GM10248 (cell line): ENCODE measurements at regions not wholly inside any gene's neighbourhood (a gene's known extent, or its start where the extent isn't known, plus 50 kb on each side); places are given as distances from the start of the nearest gene placed in this dataset.

Source experiments
- CTCF ChIA-PET: fragments of 300-600 bp; sonication (Branson Sonifier 250); formaldehyde crosslinking; extraction: SDS; loops from one replicate; lab custom pipeline; 2021; ENCODE audit warnings: antibody characterized with exemption; lab: Yijun Ruan, JAX
- POLR2A ChIA-PET: fragments of 350-650 bp; sonication (Branson Sonifier 250); formaldehyde crosslinking; extraction: SDS; loops from one replicate; lab custom pipeline; 2020; ENCODE audit warnings: antibody characterized with exemption; lab: Yijun Ruan, JAX
- DNase-seq: peaks from one replicate; pipeline ENCODE4 v3.0.0; 2012; ENCODE audit errors: extremely low spot score
- TF ChIP-seq, protein P1 (sequence below): IDR thresholded peaks from 2 replicates; pipeline ENCODE4 v1.5.1; 2012; ENCODE audit warnings: mild to moderate bottlenecking, low read depth; ENCODE audit errors: extremely low read depth, missing control alignments, control extremely low read depth

DNA sequence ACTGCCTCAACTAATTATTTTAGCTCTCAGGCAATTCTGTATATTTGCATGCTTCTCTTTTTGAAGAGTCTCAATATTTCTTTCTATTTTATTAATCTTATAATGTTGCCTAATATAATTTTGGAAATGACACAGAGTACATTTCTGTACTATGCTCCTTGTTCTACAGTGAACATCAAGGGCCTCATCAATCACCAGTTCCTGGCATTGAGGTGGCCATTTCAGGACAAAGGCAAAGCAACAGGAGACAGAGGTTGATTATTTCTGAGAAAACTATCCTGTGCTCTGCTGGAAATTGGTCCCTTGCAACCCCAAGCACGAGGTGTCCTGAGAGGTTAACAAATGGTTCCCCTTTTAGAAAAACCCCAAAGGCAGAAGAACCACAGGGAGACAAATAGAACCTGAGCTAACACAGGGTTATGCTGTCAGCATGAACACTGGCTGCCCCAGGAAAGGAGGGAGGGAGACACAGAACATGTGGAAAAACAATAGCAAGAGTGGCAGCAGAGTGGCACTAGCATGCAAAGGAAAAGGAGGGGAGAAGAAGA lies 63.9 kb upstream of the VAV3 start:
- DNase-seq: no peak
- POLR2A ChIA-PET: no interaction called here
- TF ChIP-seq, protein P1, sequence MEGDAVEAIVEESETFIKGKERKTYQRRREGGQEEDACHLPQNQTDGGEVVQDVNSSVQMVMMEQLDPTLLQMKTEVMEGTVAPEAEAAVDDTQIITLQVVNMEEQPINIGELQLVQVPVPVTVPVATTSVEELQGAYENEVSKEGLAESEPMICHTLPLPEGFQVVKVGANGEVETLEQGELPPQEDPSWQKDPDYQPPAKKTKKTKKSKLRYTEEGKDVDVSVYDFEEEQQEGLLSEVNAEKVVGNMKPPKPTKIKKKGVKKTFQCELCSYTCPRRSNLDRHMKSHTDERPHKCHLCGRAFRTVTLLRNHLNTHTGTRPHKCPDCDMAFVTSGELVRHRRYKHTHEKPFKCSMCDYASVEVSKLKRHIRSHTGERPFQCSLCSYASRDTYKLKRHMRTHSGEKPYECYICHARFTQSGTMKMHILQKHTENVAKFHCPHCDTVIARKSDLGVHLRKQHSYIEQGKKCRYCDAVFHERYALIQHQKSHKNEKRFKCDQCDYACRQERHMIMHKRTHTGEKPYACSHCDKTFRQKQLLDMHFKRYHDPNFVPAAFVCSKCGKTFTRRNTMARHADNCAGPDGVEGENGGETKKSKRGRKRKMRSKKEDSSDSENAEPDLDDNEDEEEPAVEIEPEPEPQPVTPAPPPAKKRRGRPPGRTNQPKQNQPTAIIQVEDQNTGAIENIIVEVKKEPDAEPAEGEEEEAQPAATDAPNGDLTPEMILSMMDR: no peak
- CTCF ChIA-PET: interaction anchor here (1.1 kb wide), 1 partner anchor 95 kb away, joined by 3 read pairs; no protein-coding TSS in a partner anchor

- DNase-seq: no peak
- ChIA-PET POLR2A (no interaction called here), CTCF (interaction anchor here (1.1 kb wide), 1 partner anchor 96 kb away, joined by 3 read pairs; no protein-coding TSS in a partner anchor)
- TF ChIP-seq, protein P1: no peak
These were observed 62.4 kb upstream of the VAV3 start for GRCh38 chr1:108027389-108027788.

DNA sequence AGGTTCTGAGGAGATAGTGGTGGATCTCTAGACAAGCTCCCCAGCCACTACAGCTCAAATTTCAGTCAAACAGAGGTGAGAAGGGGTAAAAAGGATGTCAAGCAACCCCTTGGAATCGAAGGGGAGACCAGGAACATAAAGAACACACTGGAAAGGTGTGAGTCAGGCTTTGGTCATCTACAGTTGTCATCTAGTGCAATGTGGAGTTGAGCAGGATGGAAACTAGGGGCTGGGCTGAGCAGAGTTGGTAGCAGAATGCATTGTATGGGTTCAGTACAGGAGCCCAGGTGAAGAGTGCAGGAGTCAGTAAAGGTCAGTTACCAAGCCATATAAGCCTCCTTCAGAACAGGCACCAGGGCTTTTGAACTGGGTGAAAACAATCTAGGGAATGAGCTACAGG lies 52.7 kb upstream of the VAV3 start:
- ChIA-PET CTCF (no interaction called here), POLR2A (no interaction called here)
- DNase-seq: no peak
- TF ChIP-seq, protein P1: no peak

- TF ChIP-seq, protein P1: no peak
- ChIA-PET CTCF (interaction anchor here (1.5 kb wide), 1 partner anchor 10 kb away, joined by 6 read pairs; no protein-coding TSS in a partner anchor), POLR2A (no interaction called here)
- DNase-seq: no peak
These were observed 51.5 kb upstream of the VAV3 start for GRCh38 chr1:108016451-108016920.
